GM21717 (cell line): ENCODE measurements at regions not wholly inside any gene's neighbourhood (a gene's known extent, or its start where the extent isn't known, plus 50 kb on each side); places are given as distances from the start of the nearest gene placed in this dataset.
"Not testable (repeated sequence)": the region's sequence is repeated elsewhere in the genome, so short reads cannot be mapped to it uniquely, and the experiment has no call there.

Source experiments
- ATAC-seq: cut with Tn5 transposase; IDR thresholded peaks from one replicate; pipeline ENCODE4 v1.9.1; 2021; ENCODE audit warnings: mild to moderate bottlenecking, moderate library complexity; ENCODE audit not compliant: unreplicated experiment

GRCh38 chr4:138634915-138635314, 380.7 kb upstream of the NOCT start:
- no peak for ATAC-seq

- ATAC-seq: no peak
These were observed 382.0 kb upstream of the NOCT start for GRCh38 chr4:138633580-138633904.

DNA sequence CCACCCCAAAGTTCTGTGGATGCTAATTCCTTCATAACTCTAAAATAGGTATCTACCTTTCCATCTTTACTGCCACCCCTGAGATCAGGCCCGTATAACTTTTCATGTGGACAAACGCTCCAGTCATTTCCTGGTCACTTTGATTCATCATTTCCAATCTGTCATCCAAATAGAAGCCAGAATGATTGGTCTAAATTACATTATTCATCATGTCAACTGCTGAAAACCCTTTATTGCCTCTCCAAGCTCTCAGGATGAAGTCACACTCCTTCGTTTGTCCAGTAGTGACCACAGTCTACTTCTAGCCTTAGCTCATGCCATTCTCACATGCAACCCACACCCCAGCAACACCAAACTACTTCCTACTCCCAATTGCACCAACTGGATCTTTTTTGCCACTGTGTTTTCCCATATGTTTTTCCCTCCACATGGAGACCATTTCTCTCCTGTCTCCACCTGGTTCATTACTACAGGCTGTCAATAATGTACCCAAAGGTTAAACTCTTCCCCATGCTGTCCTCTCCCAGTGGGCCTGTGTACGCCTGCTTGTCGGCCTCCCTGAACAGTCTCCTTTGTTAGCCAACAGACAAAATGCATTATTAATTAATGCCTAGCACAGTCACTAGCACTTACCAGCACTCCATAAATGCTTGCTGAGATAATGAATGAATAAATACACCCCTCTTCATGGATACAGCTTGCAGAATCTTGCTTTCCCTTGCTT, 382.6 kb upstream of the NOCT start:
- no peak for ATAC-seq

DNA sequence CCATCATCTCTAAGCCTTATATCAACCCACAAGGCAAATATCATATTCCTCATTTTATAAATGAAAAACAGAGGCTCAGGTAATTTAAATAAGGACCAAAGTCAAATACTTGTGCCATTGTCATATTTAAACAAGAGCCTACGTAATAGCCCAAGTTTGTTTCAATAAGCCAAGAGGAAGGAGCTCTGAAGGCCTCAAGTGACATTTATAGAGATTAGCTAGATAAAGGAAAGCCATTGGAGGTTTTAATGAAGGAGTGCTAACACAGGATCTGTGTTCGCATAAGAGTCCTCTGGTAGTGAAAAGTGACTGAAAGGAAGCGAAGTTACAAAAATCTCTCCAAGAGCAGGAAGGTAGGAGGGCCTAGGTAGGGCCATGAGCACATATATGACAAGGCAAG, 384.9 kb upstream of the NOCT start:
- ATAC-seq: no peak

DNA sequence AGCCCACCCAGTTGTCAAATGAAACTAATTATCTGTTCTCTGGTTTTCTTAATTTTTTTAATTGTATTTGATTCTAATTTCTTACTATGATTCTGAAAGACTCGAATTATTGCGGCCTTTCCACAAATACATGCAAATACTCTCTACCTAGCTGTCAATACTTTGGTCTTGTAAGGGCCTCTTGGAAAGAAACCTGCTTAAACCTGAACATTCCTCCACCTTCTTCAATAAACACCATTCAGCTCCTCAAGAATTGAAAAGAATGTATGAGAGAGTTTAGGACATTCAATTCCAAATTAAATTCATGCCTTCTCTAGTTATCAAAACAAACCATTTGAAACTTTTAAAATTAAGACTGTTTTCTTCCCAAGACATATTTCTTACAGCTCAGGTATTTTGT, 385.9 kb upstream of the NOCT start:
- ATAC-seq: no peak

GRCh38 chr4:138627096-138627495, 384.9 kb upstream of the SLC7A11 start:
- ATAC-seq: no peak

DNA sequence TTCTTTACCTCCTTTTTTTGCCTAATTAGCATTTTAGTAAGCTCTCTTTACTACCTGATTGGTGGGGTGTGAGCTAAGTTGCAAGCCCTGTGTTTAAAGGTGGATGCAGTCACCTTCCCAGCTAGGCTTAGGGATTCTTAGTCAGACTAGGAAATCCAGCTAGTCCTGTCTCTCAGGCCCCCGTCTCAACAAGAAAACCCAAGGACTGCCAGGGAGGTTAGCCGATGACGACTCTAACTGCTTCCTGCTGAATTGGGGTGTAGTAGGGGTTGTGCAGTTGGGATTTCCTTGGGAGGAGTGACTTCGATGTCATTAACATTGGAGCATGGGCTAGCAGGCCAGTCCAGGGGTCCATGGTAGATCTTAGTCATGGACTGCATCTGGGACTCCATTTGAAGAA, 380.2 kb upstream of the SLC7A11 start:
- ATAC-seq: not testable (repeated sequence)

DNA sequence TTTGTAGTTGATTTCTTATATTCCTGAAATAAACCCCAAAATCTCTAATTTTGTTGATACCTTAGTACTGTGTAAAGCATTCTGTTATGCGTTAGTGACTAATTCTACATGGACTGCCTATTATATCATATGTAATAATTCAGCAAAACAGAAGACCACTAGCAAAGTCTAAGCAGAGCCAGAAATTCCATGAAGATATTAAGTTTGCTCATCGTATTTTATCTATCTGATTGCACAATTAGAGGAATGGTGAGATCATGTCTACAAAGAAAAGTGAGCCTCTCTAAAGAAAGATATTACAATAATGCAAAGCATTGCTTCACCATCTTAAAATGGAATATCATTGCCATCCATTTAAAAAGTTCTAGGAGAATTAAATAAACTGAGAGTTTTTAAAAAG, 374.6 kb upstream of the SLC7A11 start:
- no peak for ATAC-seq

DNA sequence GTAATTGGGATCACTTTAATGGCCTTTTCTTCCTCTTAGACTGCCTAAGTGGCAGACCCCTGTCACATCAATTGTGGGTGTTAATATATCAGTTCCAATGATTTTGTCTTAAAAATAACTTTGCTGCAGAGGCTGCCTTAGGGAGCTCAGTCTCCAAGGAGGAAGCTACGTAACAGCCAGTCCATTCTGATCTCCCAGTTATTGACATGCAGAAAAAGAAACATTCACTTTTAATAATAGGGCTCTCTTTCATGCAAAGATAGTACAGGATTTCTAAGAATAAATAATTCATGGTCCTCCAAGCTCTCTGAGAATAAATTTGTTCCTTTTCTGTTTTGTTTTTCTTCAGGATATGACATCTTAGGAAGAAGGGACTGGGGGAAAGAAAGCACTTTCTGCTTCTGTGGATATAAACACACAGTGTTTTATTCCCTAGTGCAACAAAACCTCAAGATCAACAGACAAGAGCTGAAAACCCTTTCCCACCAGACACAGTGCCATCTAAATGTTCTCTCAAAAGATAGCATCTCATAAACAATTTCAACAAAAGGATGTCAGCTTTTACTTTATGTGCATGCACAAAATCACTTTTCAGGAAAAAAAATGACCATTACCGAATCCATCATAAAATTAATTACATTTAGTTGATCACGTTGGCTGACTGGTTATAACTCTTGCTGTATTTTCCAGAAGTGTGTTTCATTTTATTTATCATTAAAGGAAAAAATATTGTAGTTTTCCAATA, 372.4 kb upstream of the SLC7A11 start:
- no peak for ATAC-seq

DNA sequence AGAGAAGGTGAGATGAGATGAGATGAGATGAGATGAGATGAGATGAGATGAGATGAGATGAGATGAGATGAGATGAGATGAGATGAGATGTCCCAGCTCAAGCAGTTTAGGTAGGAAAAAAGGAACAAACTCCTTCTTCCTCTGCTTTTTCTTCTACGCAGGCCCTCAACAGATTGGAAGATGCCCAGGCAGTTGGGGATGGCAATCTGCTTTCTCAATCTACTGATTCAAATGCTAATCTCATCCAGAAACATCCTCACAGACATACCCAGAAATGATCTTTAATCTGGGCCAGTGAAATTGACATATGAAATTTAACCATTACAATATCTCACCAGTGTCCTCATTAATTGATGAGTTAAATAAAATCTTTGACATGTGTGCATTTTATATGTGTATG, 370.3 kb upstream of the SLC7A11 start:
- ATAC-seq: no peak

- no peak for ATAC-seq
These were observed 369.6 kb upstream of the SLC7A11 start for GRCh38 chr4:138611721-138612120.

GRCh38 chr4:138611017-138611416, 368.9 kb upstream of the SLC7A11 start:
- no peak for ATAC-seq

DNA sequence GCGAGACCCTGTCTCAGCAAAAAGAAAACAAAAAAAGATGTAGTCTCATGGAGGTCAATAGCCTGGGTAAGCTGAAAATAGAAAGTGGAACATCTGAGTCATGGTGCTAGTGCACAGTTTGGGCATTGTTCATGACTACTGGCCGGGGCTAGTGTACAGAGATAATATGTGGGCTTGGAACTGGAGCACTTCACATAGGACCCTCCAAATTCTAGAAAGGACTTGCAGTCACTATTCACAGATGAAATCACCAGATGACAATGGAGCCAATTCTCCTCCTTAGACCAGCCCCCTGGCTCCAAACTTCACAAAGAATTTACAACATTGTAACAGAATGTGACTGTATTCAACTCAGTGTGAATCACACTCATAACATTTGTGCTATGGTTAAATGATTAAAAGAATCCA, 367.8 kb upstream of the SLC7A11 start:
- ATAC-seq: no peak

DNA sequence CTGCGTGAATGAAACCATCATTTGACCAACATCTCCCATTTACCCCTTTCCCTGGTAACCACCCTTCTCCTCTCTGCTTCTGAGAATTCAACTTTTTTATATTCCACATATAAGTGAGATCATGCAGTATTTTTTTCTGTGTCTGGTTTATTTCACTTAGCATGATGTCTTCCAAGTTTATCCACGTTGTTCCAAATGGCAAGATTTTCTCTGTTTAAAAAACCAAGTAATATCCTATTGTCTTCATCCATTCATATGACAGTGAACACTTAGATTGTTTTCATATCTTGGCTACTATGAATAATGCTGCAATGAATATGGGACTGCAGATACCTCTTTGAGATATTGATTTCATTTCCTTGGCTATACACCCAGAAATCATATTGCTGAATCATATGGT, 362.4 kb upstream of the SLC7A11 start:
- ATAC-seq: no peak

DNA sequence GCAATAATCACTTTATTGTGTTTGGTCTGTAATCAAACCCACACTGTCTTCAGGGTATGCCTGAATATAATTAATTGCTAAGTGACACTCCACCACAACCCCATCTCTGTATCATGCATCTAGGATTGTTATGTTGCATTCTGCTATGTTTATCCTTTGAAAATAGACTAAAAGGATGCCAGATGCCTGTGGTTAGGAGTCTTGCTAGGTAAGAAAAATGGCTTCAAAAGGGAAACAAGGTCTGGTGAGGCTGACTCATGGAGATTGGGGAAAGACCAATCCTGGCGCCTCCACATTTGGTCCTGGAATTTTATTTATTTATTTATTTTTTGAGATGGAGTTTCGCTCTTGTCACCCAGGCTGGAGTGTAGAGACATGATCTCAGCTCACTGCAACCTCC, 360.5 kb upstream of the SLC7A11 start:
- ATAC-seq: no peak

DNA sequence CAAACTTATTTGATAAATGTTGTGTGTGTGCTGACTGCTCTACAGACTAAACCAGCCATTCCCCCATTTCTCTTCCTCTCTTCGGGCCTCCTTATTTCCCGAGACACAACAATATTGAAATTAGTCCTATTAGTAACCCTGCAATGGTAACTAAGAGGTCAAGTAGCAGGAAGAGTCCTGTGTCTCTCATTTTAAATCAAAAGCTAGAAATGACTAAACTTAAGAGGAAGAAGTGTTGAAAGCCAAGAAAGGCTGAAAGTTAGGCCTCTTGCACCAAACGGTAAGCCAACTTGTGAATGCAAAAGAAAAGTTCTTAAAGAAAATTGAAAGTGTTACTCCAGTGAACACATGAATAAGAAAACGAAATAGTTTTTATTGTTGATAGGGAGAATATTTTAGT, 357.8 kb upstream of the SLC7A11 start:
- no peak for ATAC-seq

DNA sequence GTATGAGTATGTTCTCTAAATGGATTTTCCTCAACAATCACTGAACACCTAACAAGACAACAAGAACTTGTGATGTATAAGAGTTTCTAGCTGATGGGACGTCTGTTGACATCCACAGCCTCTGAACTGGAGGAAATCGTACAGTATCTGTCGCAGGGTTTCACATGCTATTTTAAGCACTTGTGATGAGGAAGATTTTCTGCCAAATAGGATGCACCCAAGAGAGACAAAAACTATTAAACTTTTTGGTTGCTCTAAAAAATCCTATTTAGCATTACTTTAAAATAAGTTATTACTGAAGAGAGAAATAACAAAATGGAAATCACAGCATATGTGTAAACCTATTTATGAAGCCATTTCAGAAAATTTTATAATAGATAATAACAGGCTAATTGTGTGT, 356.1 kb upstream of the SLC7A11 start:
- no peak for ATAC-seq

DNA sequence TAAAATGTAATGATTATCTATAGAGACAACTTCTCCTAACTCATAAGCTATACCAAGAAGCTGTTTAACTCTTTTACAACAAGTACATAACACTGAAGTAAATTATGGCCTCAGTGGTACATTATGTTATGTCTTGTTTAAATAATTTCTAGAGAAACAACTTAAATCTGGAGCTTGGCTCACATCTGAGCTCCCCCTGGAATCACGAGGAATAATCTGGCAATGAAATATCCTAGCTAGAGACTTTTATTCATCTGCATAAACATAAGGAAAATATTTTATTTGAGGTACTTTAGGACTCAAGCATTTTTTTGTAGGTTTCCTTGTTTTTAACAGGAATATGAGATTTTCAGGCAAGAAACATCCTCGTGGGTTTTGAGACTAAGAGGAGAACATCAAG, 354.7 kb upstream of the SLC7A11 start:
- no peak for ATAC-seq

- no peak for ATAC-seq
These were observed 353.7 kb upstream of the SLC7A11 start for GRCh38 chr4:138595731-138596460.

DNA sequence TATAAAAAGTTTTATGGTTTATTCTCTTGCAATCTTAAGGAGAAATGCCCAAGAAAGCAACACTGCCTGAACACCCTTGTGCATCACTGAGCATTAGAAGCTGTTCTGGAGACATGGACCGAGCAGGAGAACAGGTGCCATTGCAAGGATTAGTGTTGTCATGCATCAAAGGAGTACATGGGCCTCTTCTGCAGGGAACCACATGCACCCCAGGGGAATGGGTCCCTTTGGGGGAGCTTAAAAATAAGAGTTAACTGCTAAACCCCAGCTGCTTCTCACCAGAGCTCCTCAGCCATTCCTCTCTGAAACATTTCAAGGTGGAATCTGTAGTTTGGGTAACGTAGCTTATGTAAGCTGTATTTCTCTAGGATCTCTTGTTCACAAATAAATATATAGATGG, 353.0 kb upstream of the SLC7A11 start:
- ATAC-seq: no peak

- no peak for ATAC-seq
These were observed 350.6 kb upstream of the SLC7A11 start for GRCh38 chr4:138592796-138593195.

DNA sequence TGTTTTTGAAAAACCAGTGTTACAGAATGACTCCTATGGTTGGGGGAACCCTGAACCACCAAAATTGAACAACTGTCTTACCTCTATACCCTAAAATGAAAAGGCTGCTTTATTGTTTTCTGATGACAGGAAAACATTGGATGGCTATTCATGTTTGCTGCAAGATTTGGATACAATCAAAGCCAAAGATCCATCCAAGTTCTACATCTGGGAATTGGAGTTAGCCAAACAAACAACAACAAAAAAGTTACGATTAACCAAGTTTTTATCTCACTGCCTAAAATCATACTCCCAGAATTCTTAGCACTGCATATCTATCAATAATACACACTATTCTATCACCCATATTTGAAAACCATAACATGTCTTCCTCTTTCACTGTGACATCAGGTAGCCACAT, 349.7 kb upstream of the SLC7A11 start:
- ATAC-seq: no peak
